ENCODE measurements at regions not wholly inside any gene's neighbourhood (a gene's known extent, or its start where the extent isn't known, plus 50 kb on each side); places are given as distances from the start of the nearest gene placed in this dataset.

DNA sequence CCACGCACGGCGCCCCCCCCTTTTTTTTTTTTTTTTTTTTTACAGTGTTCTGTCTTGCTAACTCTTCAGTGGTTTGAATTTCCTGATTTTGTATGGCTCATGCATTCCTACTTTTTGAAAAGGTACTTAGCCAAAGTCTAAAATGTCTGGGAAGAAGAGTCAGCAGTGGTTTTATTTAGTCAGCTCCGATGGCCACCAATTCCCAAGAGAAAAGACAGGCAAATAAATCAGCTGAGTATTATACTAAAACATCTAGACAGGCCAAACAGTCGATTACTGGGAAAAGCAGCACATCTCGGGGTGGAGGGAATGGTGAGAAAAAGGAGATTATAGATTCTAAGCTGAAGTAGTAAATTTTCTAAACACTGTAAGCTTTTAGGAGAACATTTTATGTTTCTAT is 192.5 kb upstream of the ZRANB2 start:
- Histone ChIP-seq H3K9ac (no peak overlapping the region), H3K4me3 (no peak overlapping the region), H3K9me3 (replicated peaks in 1 of 11) (peaks cover 0 to 13% (median 6%) of the 10 kb centered on the region in 11 experiments; a peak in 11 of 22 replicates), H3K27me3 (no peaks in the 10 kb centered on the region), H3K27ac (no peak overlapping the region), H3K4me1 (peaks cover 0 to 35% (median 5%) of the 10 kb centered on the region in 10 experiments; a peak in 12 of 20 replicates), H3K4me2 (no peak overlapping the region), H3K36me3 (no peaks in the 10 kb centered on the region), H4K20me1 (no peaks in the 10 kb centered on the region)
- no peak for TF ChIP-seq Cebpa-rat (IDR thresholded peaks at IDR 0.05)

DNA sequence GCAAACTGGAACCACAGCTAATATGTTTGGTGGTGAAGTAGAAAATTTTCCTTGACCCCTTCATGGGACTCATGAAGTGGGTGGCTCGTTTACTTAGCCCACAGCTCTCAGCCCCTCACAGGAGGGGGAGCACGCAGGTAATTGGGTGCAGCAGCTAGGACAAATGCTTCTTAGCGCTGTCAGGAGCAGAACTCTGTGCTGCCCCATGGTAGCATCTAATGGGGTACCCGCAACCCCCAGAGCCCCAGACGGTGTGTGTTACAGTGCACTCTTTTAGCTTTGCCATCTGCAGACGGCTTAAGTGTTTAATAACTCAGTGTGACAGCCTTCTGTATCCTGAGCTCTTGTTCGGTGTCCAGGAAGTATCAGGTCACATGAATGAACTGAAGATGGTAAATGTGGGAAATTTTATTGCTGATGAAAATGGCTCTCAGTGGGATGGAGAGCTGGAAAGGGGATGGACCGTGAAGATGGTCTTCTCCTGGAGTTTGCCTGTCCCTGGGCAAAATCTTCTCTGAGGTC is 189.6 kb upstream of the ZRANB2 start:
- no peaks in the 10 kb centered on the region for H3K9me3 ChIP-seq (replicated peaks in 1 of 11)
- peaks cover 0 to 36% (median 0%) of the 10 kb centered on the region in 10 experiments; a peak in 8 of 20 replicates for H3K4me1 ChIP-seq
- peak overlapping the region in 4 of 11 experiments; percentile 22 to 84 (median 75); a peak in 7 of 22 replicates for H3K27ac ChIP-seq
- no peaks in the 10 kb centered on the region for H3K27me3 ChIP-seq
- H3K36me3 ChIP-seq: no peaks in the 10 kb centered on the region
- TF ChIP-seq Cebpa-rat (IDR thresholded peaks at IDR 0.05): no peak
- no peak overlapping the region for H3K4me3 ChIP-seq
- peak overlapping the region in 4 of 11 experiments; percentile 10 to 81 (median 71); a peak in 7 of 22 replicates for H3K4me2 ChIP-seq
- H4K20me1 ChIP-seq: no peaks in the 10 kb centered on the region
- H3K9ac ChIP-seq: peak overlapping the region in 2 of 11 experiments; percentile 38 to 49; a peak in 3 of 22 replicates

GRCh38 chr1:71269818-71270217 is 189.0 kb upstream of the ZRANB2 start:
- Histone ChIP-seq H3K9ac (peak overlapping the region in 2 of 11 experiments; percentile 38 to 55; a peak in 4 of 22 replicates), H3K4me3 (no peak overlapping the region), H3K27ac (peak overlapping the region in 5 of 11 experiments; percentile 27 to 84 (median 72); a peak in 8 of 22 replicates), H3K36me3 (no peaks in the 10 kb centered on the region), H3K9me3 (replicated peaks in 1 of 11) (no peaks in the 10 kb centered on the region), H3K4me1 (peaks cover 0 to 36% (median 0%) of the 10 kb centered on the region in 10 experiments; a peak in 8 of 20 replicates), H4K20me1 (no peaks in the 10 kb centered on the region), H3K4me2 (peak overlapping the region in 4 of 11 experiments; percentile 37 to 81 (median 71); a peak in 8 of 22 replicates), H3K27me3 (no peaks in the 10 kb centered on the region)
- no peak for TF ChIP-seq Cebpa-rat (IDR thresholded peaks at IDR 0.05)

- Histone ChIP-seq H4K20me1 (no peaks in the 10 kb centered on the region), H3K9me3 (replicated peaks in 1 of 11) (no peaks in the 10 kb centered on the region), H3K36me3 (no peaks in the 10 kb centered on the region), H3K4me3 (no peak overlapping the region), H3K4me1 (peaks cover 0 to 36% (median 0%) of the 10 kb centered on the region in 10 experiments; a peak in 8 of 20 replicates), H3K27me3 (no peaks in the 10 kb centered on the region), H3K4me2 (peak overlapping the region in 4 of 11 experiments; percentile 37 to 81 (median 71); a peak in 8 of 22 replicates), H3K27ac (peak overlapping the region in 5 of 11 experiments; percentile 17 to 84 (median 72); a peak in 9 of 22 replicates), H3K9ac (peak overlapping the region in 2 of 11 experiments; percentile 31 to 55; a peak in 3 of 22 replicates)
- no peak for TF ChIP-seq Cebpa-rat (IDR thresholded peaks at IDR 0.05)
Observed at GRCh38 chr1:71269179-71269578, 188.3 kb upstream of the ZRANB2 start.

DNA sequence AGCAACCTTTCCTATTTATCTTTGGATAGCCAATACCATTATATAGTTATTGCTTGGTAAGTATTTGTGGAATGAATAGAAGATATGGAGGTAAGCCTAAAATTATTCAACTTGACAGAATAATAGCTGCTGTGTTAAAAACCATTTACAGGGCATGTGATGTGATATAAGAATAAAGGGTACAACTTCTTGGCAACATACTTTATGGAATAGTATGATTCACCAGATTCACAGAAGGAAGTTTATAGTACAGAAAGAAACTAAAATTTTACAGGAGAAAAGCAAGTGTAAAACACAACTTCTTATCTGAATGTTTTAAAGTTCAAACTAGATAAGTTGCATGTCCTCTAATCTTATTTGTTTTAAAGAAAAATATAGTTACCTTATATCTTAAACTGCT is 186.4 kb upstream of the ZRANB2 start:
- no peaks in the 10 kb centered on the region for H3K9me3 ChIP-seq (replicated peaks in 1 of 11)

GRCh38 chr1:71264039-71264438 is 183.2 kb upstream of the ZRANB2 start:
- no peak overlapping the region for H3K9ac ChIP-seq
- TF ChIP-seq Cebpa-rat (IDR thresholded peaks at IDR 0.05): no peak
- no peaks in the 10 kb centered on the region for H3K9me3 ChIP-seq (replicated peaks in 1 of 11)
- H3K27me3 ChIP-seq: no peaks in the 10 kb centered on the region
- H4K20me1 ChIP-seq: no peaks in the 10 kb centered on the region
- H3K4me2 ChIP-seq: no peak overlapping the region
- no peaks in the 10 kb centered on the region for H3K36me3 ChIP-seq
- no peak overlapping the region for H3K27ac ChIP-seq
- peaks cover 0 to 8% (median 0%) of the 10 kb centered on the region in 10 experiments; a peak in 7 of 20 replicates for H3K4me1 ChIP-seq
- H3K4me3 ChIP-seq: no peak overlapping the region

More for the DNA sequence above, 186.4 kb upstream of the ZRANB2 start:
- Histone ChIP-seq H4K20me1 (no peaks in the 10 kb centered on the region), H3K9ac (no peak overlapping the region), H3K27ac (no peak overlapping the region), H3K4me2 (no peak overlapping the region), H3K4me1 (peaks cover 0 to 36% (median 0%) of the 10 kb centered on the region in 10 experiments; a peak in 8 of 20 replicates), H3K4me3 (no peak overlapping the region), H3K36me3 (no peaks in the 10 kb centered on the region), H3K27me3 (no peaks in the 10 kb centered on the region)
- TF ChIP-seq Cebpa-rat (IDR thresholded peaks at IDR 0.05): no peak

GRCh38 chr1:71262970-71263369 is 182.1 kb upstream of the ZRANB2 start:
- Histone ChIP-seq H3K4me3 (no peak overlapping the region), H3K4me1 (no peaks in the 10 kb centered on the region), H3K36me3 (no peaks in the 10 kb centered on the region), H3K9me3 (replicated peaks in 1 of 11) (no peaks in the 10 kb centered on the region), H3K27me3 (no peaks in the 10 kb centered on the region), H3K27ac (no peak overlapping the region), H4K20me1 (no peaks in the 10 kb centered on the region), H3K4me2 (no peak overlapping the region), H3K9ac (no peak overlapping the region)
- no peak for TF ChIP-seq Cebpa-rat (IDR thresholded peaks at IDR 0.05)

DNA sequence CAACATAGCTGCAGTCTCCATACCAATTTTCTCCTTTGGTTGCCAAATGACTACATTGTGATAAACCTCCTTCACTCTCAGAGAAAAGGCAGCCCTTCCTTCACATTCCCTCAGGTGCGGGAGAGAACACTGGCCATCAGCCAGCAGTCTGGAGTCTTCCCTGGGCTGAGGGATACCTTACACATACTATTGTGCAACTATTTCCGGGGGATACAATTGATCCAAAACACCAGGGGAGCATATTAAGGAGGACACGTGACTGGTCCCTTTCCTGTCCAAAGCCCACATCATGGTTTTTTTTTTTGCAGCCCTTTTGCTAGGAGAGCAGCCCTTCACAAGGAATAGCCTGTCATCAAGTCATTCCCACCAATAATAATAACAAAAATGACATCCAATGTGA is 172.1 kb upstream of the ZRANB2 start:
- Histone ChIP-seq H3K36me3 (no peaks in the 10 kb centered on the region), H3K9me3 (replicated peaks in 1 of 11) (no peaks in the 10 kb centered on the region), H4K20me1 (no peaks in the 10 kb centered on the region), H3K27ac (no peak overlapping the region), H3K4me1 (peaks cover 0 to 6% (median 0%) of the 10 kb centered on the region in 10 experiments; a peak in 1 of 20 replicates), H3K4me2 (no peak overlapping the region), H3K4me3 (no peak overlapping the region), H3K27me3 (no peaks in the 10 kb centered on the region), H3K9ac (no peak overlapping the region)
- peak in 3 of 11 experiments; percentile 21 to 57 (median 34); a peak in 1 of 22 replicates for TF ChIP-seq Cebpa-rat (IDR thresholded peaks at IDR 0.05)

GRCh38 chr1:71245246-71245645 is 164.4 kb upstream of the ZRANB2 start:
- Histone ChIP-seq H3K27me3 (no peaks in the 10 kb centered on the region), H3K4me3 (no peak overlapping the region), H3K27ac (no peak overlapping the region), H3K36me3 (no peaks in the 10 kb centered on the region), H4K20me1 (no peaks in the 10 kb centered on the region), H3K9ac (no peak overlapping the region), H3K4me1 (peaks cover 0 to 12% (median 0%) of the 10 kb centered on the region in 10 experiments; a peak in 2 of 20 replicates), H3K4me2 (no peak overlapping the region), H3K9me3 (replicated peaks in 1 of 11) (no peaks in the 10 kb centered on the region)
- no peak for TF ChIP-seq Cebpa-rat (IDR thresholded peaks at IDR 0.05)

- no peaks in the 10 kb centered on the region for H4K20me1 ChIP-seq
- H3K36me3 ChIP-seq: no peaks in the 10 kb centered on the region
- no peak overlapping the region for H3K4me3 ChIP-seq
- no peaks in the 10 kb centered on the region for H3K27me3 ChIP-seq
- no peak overlapping the region for H3K27ac ChIP-seq
- no peaks in the 10 kb centered on the region for H3K9me3 ChIP-seq (replicated peaks in 1 of 11)
- no peak for TF ChIP-seq Cebpa-rat (IDR thresholded peaks at IDR 0.05)
- H3K9ac ChIP-seq: no peak overlapping the region
- peaks cover 0 to 9% (median 0%) of the 10 kb centered on the region in 10 experiments; a peak in 2 of 20 replicates for H3K4me1 ChIP-seq
- no peak overlapping the region for H3K4me2 ChIP-seq
Observed at GRCh38 chr1:71242239-71242638, 161.4 kb upstream of the ZRANB2 start.
